ENCODE measurements at regions not wholly inside any gene's neighbourhood (a gene's known extent, or its start where the extent isn't known, plus 50 kb on each side); places are given as distances from the start of the nearest gene placed in this dataset.

DNA sequence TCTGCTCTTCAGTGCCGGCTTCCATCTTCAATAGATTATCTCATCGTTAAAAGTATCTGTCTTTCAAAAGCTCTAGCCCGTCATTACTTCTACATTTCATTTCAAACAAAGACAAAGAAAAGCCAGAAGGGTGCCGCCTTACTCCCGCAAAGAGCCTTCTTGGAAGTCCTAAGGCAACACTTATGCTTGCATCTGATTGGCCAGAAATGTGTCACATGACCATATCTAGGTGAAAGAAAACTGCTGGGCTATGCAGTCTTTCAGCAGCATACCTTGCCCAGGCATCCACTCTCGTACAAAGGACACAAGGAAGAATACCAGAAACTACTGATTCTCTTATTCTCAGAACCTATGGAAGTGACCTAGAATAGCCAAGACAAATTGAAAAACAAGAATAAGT lies 217.1 kb upstream of the SLC35G4 start:
- TF ChIP-seq POLR2A (IDR thresholded peaks at IDR 0.05; ENCODE audit: low read length): no peak
- no peak for TF ChIP-seq GATA1 (IDR thresholded peaks at IDR 0.05; ENCODE audit: low read depth, low read length)
